Mesenchymal stem cell (in vitro differentiated cells and primary cell): ENCODE measurements at regions not wholly inside any gene's neighbourhood (a gene's known extent, or its start where the extent isn't known, plus 50 kb on each side); places are given as distances from the start of the nearest gene placed in this dataset.

Source experiments
- DNase-seq: peaks from one replicate; pipeline ENCODE4 v3.0.0-alpha.2; 2013
- H2AFZ ChIP-seq: one replicate; pipeline ENCODE4 v1.6.1; 2013; ENCODE audit warnings: low read depth, mild to moderate bottlenecking, control low read depth, inconsistent platforms, low read length, moderate library complexity
- H2AK5ac ChIP-seq: 2 replicates; pipeline ENCODE4 v1.6.1; 2013; ENCODE audit warnings: low read length, moderate library complexity, mild to moderate bottlenecking, inconsistent platforms; ENCODE audit not compliant: severe bottlenecking
- H2BK120ac ChIP-seq: one replicate; pipeline ENCODE4 v1.6.1; 2013; ENCODE audit warnings: low read depth, mild to moderate bottlenecking, inconsistent platforms, low read length, moderate library complexity
- H2BK12ac ChIP-seq, 2 experiments: one replicate each; pipeline ENCODE4 v1.6.1; 2013; ENCODE audit warnings: inconsistent platforms in 2 of 2, low read length in 2 of 2, mild to moderate bottlenecking in 2 of 2, moderate library complexity in 2 of 2, control low read depth in 1 of 2
- H2BK15ac ChIP-seq: one replicate; pipeline ENCODE4 v1.6.1; 2013; ENCODE audit warnings: mild to moderate bottlenecking, low read depth, inconsistent platforms; ENCODE audit not compliant: poor library complexity, severe bottlenecking
- H2BK5ac ChIP-seq: 2 replicates; pipeline ENCODE4 v1.6.1; 2013; ENCODE audit warnings: low read depth, mild to moderate bottlenecking, low read length, control low read depth, inconsistent platforms; ENCODE audit not compliant: poor library complexity, severe bottlenecking
- H3K14ac ChIP-seq, 2 experiments: one replicate each; pipeline ENCODE4 v1.6.1; 2013; ENCODE audit warnings: inconsistent platforms in 2 of 2, low read length in 2 of 2, control low read depth in 1 of 2, mild to moderate bottlenecking in 1 of 2, moderate library complexity in 1 of 2
- H3K18ac ChIP-seq, 2 experiments: one replicate each; pipeline ENCODE4 v1.6.1; 2013; ENCODE audit warnings: inconsistent platforms in 2 of 2, low read length in 2 of 2, control low read depth in 1 of 2, low read depth in 1 of 2, mild to moderate bottlenecking in 1 of 2
- H3K23ac ChIP-seq, 2 experiments: one replicate each; pipeline ENCODE4 v1.6.1; 2013; ENCODE audit warnings: inconsistent platforms in 2 of 2, low read length in 2 of 2, mild to moderate bottlenecking in 2 of 2, moderate library complexity in 2 of 2, control low read depth in 1 of 2
- H3K27ac ChIP-seq: 2 replicates; pipeline ENCODE4 v1.5.1; 2013; ENCODE audit warnings: mild to moderate bottlenecking, moderate library complexity, low read length, control low read depth, inconsistent platforms; ENCODE audit not compliant: poor library complexity, severe bottlenecking
- H3K27me3 ChIP-seq, 2 experiments: 2 replicates each; pipeline versions ENCODE4 v1.6.1 to v1.7.0; 2013; ENCODE audit warnings: low read length in 2 of 2, mild to moderate bottlenecking in 2 of 2, moderate library complexity in 2 of 2, control low read depth in 1 of 2, inconsistent platforms in 1 of 2; ENCODE audit not compliant: control insufficient read depth in 1 of 2, insufficient read depth in 1 of 2
- H3K36me3 ChIP-seq, 2 experiments: 2 replicates each; pipeline versions ENCODE4 v1.6.1 to v1.7.0; 2013; ENCODE audit warnings: low read length in 2 of 2, control low read depth in 1 of 2, inconsistent platforms in 1 of 2, low read depth in 1 of 2, mild to moderate bottlenecking in 1 of 2; ENCODE audit not compliant: insufficient read depth in 2 of 2, control insufficient read depth in 1 of 2
- H3K4ac ChIP-seq, 2 experiments: one replicate each; pipeline ENCODE4 v1.6.1; 2013; ENCODE audit warnings: inconsistent platforms in 2 of 2, low read length in 2 of 2, mild to moderate bottlenecking in 2 of 2, moderate library complexity in 2 of 2, control low read depth in 1 of 2, low read depth in 1 of 2
- H3K4me1 ChIP-seq: 2 replicates; pipeline ENCODE4 v1.6.1; 2013; ENCODE audit warnings: low read depth, low read length, control low read depth; ENCODE audit not compliant: control insufficient read depth, insufficient read depth
- H3K4me2 ChIP-seq: 2 replicates; pipeline ENCODE4 v1.6.1; 2013; ENCODE audit warnings: low read length, mild to moderate bottlenecking, inconsistent platforms; ENCODE audit not compliant: poor library complexity, severe bottlenecking
- H3K4me3 ChIP-seq, 2 experiments: 2 replicates each; pipeline versions ENCODE4 v1.5.1 to v1.7.0; 2013; ENCODE audit warnings: low read length in 2 of 2, mild to moderate bottlenecking in 2 of 2, control low read depth in 1 of 2, low read depth in 1 of 2; ENCODE audit not compliant: insufficient read depth in 1 of 2
- H3K79me1 ChIP-seq: replicated peaks from 2 replicates; pipeline ENCODE4 v1.6.1; 2013; ENCODE audit warnings: mild to moderate bottlenecking, control low read depth, low read length, inconsistent platforms; ENCODE audit not compliant: poor library complexity, severe bottlenecking
- H3K9ac ChIP-seq: 2 replicates; pipeline ENCODE4 v1.7.0; 2013; ENCODE audit warnings: mild to moderate bottlenecking, low read length, moderate library complexity
- H3K9me3 ChIP-seq: 2 replicates; pipeline ENCODE4 v1.7.0; 2013; ENCODE audit warnings: mild to moderate bottlenecking, low read length; ENCODE audit not compliant: control insufficient read depth
- H4K8ac ChIP-seq: one replicate; pipeline ENCODE4 v1.6.1; 2013; ENCODE audit warnings: inconsistent platforms, mild to moderate bottlenecking, low read length, moderate library complexity
- H4K91ac ChIP-seq: one replicate; pipeline ENCODE4 v1.6.1; 2013; ENCODE audit warnings: mild to moderate bottlenecking, low read length, inconsistent platforms
- WGBS: methylation state at CpG from one replicate; pipeline ENCODE4 v1.1.7; 2013; ENCODE audit warnings: mixed read lengths; 5-methylcytosine and 5-hydroxymethylcytosine counted together

GRCh38 chr13:85709072-85709471, 90.1 kb downstream of the SLITRK6 start:
- Histone ChIP-seq H3K4ac (no peak overlapping the region), H3K23ac (no peak overlapping the region), H2BK15ac (no peak overlapping the region), H2AK5ac (no peak overlapping the region), H3K14ac (no peak overlapping the region), H3K4me3 (no peak overlapping the region), H2BK12ac (no peak overlapping the region), H3K4me1 (no peaks in the 10 kb centered on the region), H2BK120ac (no peak overlapping the region), H4K8ac (no peak overlapping the region), H3K9ac (no peak overlapping the region), H3K18ac (no peak overlapping the region), H3K36me3 (no peaks in the 10 kb centered on the region), H2AFZ (no peak overlapping the region), H3K9me3 (no peaks in the 10 kb centered on the region), H3K27me3 (no peaks in the 10 kb centered on the region), H3K79me1 (no peaks in the 10 kb centered on the region), H4K91ac (no peak overlapping the region), H3K4me2 (no peak overlapping the region), H3K27ac (no peak overlapping the region), H2BK5ac (no peak overlapping the region)
- no peak for DNase-seq
- WGBS, result 65% methylated on average over 2 of the region's 2 CpGs

DNA sequence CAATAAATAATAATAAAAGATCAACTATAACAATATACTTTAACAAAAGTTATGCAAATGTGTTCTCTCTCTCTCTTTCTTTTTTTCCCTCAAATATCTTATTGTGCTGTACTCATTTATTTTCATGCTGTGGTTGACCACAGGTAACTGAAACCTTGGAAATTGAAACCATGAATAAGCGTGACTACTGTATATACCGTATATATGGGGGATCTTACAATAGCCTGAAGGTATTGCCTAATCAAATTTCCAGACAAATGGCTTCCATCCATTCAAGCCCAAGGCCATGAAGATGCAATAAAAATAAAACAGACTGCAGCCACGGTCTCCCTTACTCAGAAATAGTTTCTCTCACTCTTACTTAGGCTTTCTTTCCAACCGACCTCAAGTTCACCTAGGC, 98.3 kb downstream of the SLITRK6 start:
- H3K27me3 ChIP-seq, result no peaks in the 10 kb centered on the region
- WGBS, result 77% methylated on average over 3 of the region's 4 CpGs
- no peak overlapping the region for H4K91ac ChIP-seq
- no peak overlapping the region for H3K23ac ChIP-seq
- H3K4me3 ChIP-seq, result no peak overlapping the region
- no peak overlapping the region for H2BK15ac ChIP-seq
- no peak overlapping the region for H2AFZ ChIP-seq
- no peak overlapping the region for H2AK5ac ChIP-seq
- H3K18ac ChIP-seq, result no peak overlapping the region
- H3K27ac ChIP-seq, result no peak overlapping the region
- H3K4me2 ChIP-seq, result no peak overlapping the region
- no peak overlapping the region for H2BK120ac ChIP-seq
- no peaks in the 10 kb centered on the region for H3K79me1 ChIP-seq
- no peak for DNase-seq
- peaks cover 8% of the 10 kb centered on the region for H3K9me3 ChIP-seq
- no peaks in the 10 kb centered on the region for H3K36me3 ChIP-seq
- H2BK12ac ChIP-seq, result no peak overlapping the region
- H4K8ac ChIP-seq, result no peak overlapping the region
- H3K14ac ChIP-seq, result no peak overlapping the region
- no peak overlapping the region for H2BK5ac ChIP-seq
- no peak overlapping the region for H3K9ac ChIP-seq
- H3K4ac ChIP-seq, result no peak overlapping the region
- no peaks in the 10 kb centered on the region for H3K4me1 ChIP-seq

DNA sequence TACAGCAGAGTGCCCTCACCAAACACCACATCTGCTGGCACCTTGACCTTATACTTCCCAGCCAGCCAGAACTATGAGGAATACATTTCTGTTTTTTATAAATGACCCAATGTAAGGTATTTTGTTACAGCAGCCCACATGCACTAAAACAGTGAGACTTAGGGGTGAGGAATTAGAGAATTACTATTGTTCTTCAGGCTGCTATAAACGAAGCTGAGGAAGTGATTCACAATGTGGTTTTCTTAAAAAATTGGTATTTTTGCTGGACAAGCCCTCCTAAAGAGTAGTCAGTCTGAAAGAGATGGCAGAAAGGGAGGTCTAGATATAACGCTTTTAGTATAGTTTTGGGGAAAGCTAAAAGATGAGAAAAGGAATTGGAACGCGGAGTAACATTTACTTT, 101.0 kb downstream of the SLITRK6 start:
- Histone ChIP-seq H3K79me1 (no peaks in the 10 kb centered on the region), H3K27ac (no peak overlapping the region), H3K27me3 (no peaks in the 10 kb centered on the region), H3K4me3 (no peak overlapping the region), H3K4ac (no peak overlapping the region), H2BK15ac (no peak overlapping the region), H2BK5ac (no peak overlapping the region), H3K9ac (no peak overlapping the region), H3K4me1 (no peaks in the 10 kb centered on the region), H3K14ac (no peak overlapping the region), H2BK120ac (no peak overlapping the region), H3K4me2 (no peak overlapping the region), H3K9me3 (peaks cover 8% of the 10 kb centered on the region), H2AK5ac (no peak overlapping the region), H2BK12ac (no peak overlapping the region), H2AFZ (no peak overlapping the region), H4K8ac (no peak overlapping the region), H3K23ac (no peak overlapping the region), H3K18ac (no peak overlapping the region), H4K91ac (no peak overlapping the region), H3K36me3 (no peaks in the 10 kb centered on the region)
- 41% methylated on average over 4 of the region's 4 CpGs for WGBS
- peak; percentile 8 for DNase-seq

GRCh38 chr13:85694992-85695391, 104.2 kb downstream of the SLITRK6 start:
- H2AK5ac ChIP-seq, result no peak overlapping the region
- peaks cover 3% of the 10 kb centered on the region for H3K9me3 ChIP-seq
- H4K8ac ChIP-seq, result no peak overlapping the region
- H3K23ac ChIP-seq, result no peak overlapping the region
- no peak overlapping the region for H3K18ac ChIP-seq
- H3K27me3 ChIP-seq, result no peaks in the 10 kb centered on the region
- no peak for DNase-seq
- no peaks in the 10 kb centered on the region for H3K79me1 ChIP-seq
- H2BK5ac ChIP-seq, result no peak overlapping the region
- no CpG with 5 or more reads among the region's 4 CpGs for WGBS
- H3K14ac ChIP-seq, result no peak overlapping the region
- no peak overlapping the region for H3K4me3 ChIP-seq
- H3K9ac ChIP-seq, result no peak overlapping the region
- no peaks in the 10 kb centered on the region for H3K4me1 ChIP-seq
- H3K27ac ChIP-seq, result no peak overlapping the region
- no peak overlapping the region for H2BK120ac ChIP-seq
- no peak overlapping the region for H2BK12ac ChIP-seq
- H3K4ac ChIP-seq, result no peak overlapping the region
- H4K91ac ChIP-seq, result no peak overlapping the region
- no peak overlapping the region for H2AFZ ChIP-seq
- no peaks in the 10 kb centered on the region for H3K36me3 ChIP-seq
- no peak overlapping the region for H2BK15ac ChIP-seq
- H3K4me2 ChIP-seq, result no peak overlapping the region
